Fibroblast of lung (primary cell): ENCODE measurements at regions not wholly inside any gene's neighbourhood (a gene's known extent, or its start where the extent isn't known, plus 50 kb on each side); places are given as distances from the start of the nearest gene placed in this dataset.

Experiments
- DNase-seq, 2 donors: peaks; one replicate each; pipeline versions ENCODE4 v3.0.0 to v3.0.0-alpha.2; 2010; ENCODE audit warnings: low read depth in 2 of 2
- H2AFZ ChIP-seq: 2 replicates; pipeline ENCODE4 v1.5.1; 2012; ENCODE audit warnings: low read length, control low read depth, inconsistent platforms
- H3K27ac ChIP-seq: 2 replicates; pipeline ENCODE4 v1.5.1; 2011; ENCODE audit warnings: low read length, control low read depth; ENCODE audit not compliant: insufficient read depth
- H3K27me3 ChIP-seq: 2 replicates; pipeline ENCODE4 v1.5.1; 2011; ENCODE audit warnings: mild to moderate bottlenecking, low read length; ENCODE audit not compliant: control insufficient read depth, insufficient read depth
- H3K36me3 ChIP-seq: 2 replicates; pipeline ENCODE4 v1.5.1; 2011; ENCODE audit warnings: low read length; ENCODE audit not compliant: control insufficient read depth, insufficient read depth
- H3K4me1 ChIP-seq: 2 replicates; pipeline ENCODE4 v1.5.1; 2011; ENCODE audit warnings: low read length; ENCODE audit not compliant: control insufficient read depth, insufficient read depth; ENCODE audit errors: extremely low read depth
- H3K4me2 ChIP-seq: 2 replicates; pipeline ENCODE4 v1.5.1; 2011; ENCODE audit warnings: low read length, control low read depth; ENCODE audit not compliant: insufficient read depth; ENCODE audit errors: extremely low read depth
- H3K4me3 ChIP-seq, 4 experiments: fragments of 200-600 bp in 1 of 4; sonication (generic) in 1 of 4; replicated peaks in 1 of 4; 2 replicates each; pipeline ENCODE4 v1.5.1; 2011 to 2016; ENCODE audit warnings: low read length in 4 of 4, low read depth in 3 of 4, mild to moderate bottlenecking in 3 of 4, control low read depth in 2 of 4, inconsistent platforms in 1 of 4, mixed read lengths in 1 of 4; ENCODE audit not compliant: insufficient read depth in 1 of 4; ENCODE audit errors: control extremely low read depth in 1 of 4
- H3K79me2 ChIP-seq: 2 replicates; pipeline ENCODE4 v1.5.1; 2012; ENCODE audit warnings: mild to moderate bottlenecking, low read length, inconsistent platforms; ENCODE audit not compliant: control insufficient read depth, insufficient read depth
- H3K9ac ChIP-seq: 2 replicates; pipeline ENCODE4 v1.5.1; 2011; ENCODE audit warnings: mild to moderate bottlenecking, low read length, control low read depth; ENCODE audit not compliant: insufficient read depth
- H3K9me3 ChIP-seq: 2 replicates; pipeline ENCODE4 v1.5.1; 2012; ENCODE audit warnings: low read depth, low read length; ENCODE audit not compliant: control insufficient read depth, insufficient read depth
- H4K20me1 ChIP-seq: 2 replicates; pipeline ENCODE4 v1.5.1; 2011; ENCODE audit warnings: low read length; ENCODE audit not compliant: control insufficient read depth, insufficient read depth; ENCODE audit errors: extremely low read depth
- CTCF ChIP-seq, 2 donors: IDR thresholded peaks in 1 of 2; conservative IDR thresholded peaks in 1 of 2; 1 replicate in 1 of 2; 2 replicates in 1 of 2; pipeline ENCODE4 v1.5.1; 2011 to 2012; ENCODE audit warnings: low read length in 2 of 2, control low read depth in 1 of 2, inconsistent platforms in 1 of 2, low read depth in 1 of 2, mild to moderate bottlenecking in 1 of 2
- EZH2 ChIP-seq: IDR thresholded peaks from 2 replicates; pipeline ENCODE4 v1.5.1; 2012; ENCODE audit warnings: low read length, control low read depth, mild to moderate bottlenecking; ENCODE audit errors: missing control alignments

- Histone ChIP-seq H3K27me3 (peaks cover 3% of the 10 kb centered on the region), H2AFZ (no peak overlapping the region), H3K36me3 (no peaks in the 10 kb centered on the region), H4K20me1 (no peaks in the 10 kb centered on the region), H3K4me2 (no peak overlapping the region), H3K4me1 (peaks cover 2% of the 10 kb centered on the region), H3K27ac (no peak overlapping the region), H3K9ac (no peak overlapping the region), H3K79me2 (no peaks in the 10 kb centered on the region), H3K9me3 (no peaks in the 10 kb centered on the region), H3K4me3 (no peak overlapping the region)
- no peak for TF ChIP-seq CTCF (conservative IDR thresholded peaks at IDR 0.05 in 1 of 2, IDR thresholded peaks at IDR 0.05 in 1 of 2; ENCODE audit: low read depth in 1 of 2, low read length in 2 of 2)
- no peak for TF ChIP-seq EZH2
- DNase-seq: no peak
Measured at GRCh38 chr9:88821033-88821745, 170.1 kb upstream of the S1PR3 start.

GRCh38 chr9:88821746-88822106 lies 169.5 kb upstream of the S1PR3 start:
- no peaks in the 10 kb centered on the region for H3K9me3 ChIP-seq
- H4K20me1 ChIP-seq: no peaks in the 10 kb centered on the region
- no peaks in the 10 kb centered on the region for H3K36me3 ChIP-seq
- no peak overlapping the region for H3K4me3 ChIP-seq
- peaks cover 2% of the 10 kb centered on the region for H3K4me1 ChIP-seq
- no peak overlapping the region for H3K9ac ChIP-seq
- H3K27me3 ChIP-seq: peaks cover 3% of the 10 kb centered on the region
- H2AFZ ChIP-seq: no peak overlapping the region
- H3K27ac ChIP-seq: no peak overlapping the region
- TF ChIP-seq EZH2 (no peak), CTCF (conservative IDR thresholded peaks at IDR 0.05 in 1 of 2, IDR thresholded peaks at IDR 0.05 in 1 of 2; ENCODE audit: low read depth in 1 of 2, low read length in 2 of 2) (no peak)
- no peak overlapping the region for H3K4me2 ChIP-seq
- no peaks in the 10 kb centered on the region for H3K79me2 ChIP-seq
- no peak for DNase-seq

- Histone ChIP-seq H3K4me1 (no peaks in the 10 kb centered on the region), H3K4me3 (no peak overlapping the region), H3K36me3 (no peaks in the 10 kb centered on the region), H3K27ac (no peak overlapping the region), H3K4me2 (no peak overlapping the region), H3K79me2 (no peaks in the 10 kb centered on the region), H3K27me3 (peaks cover 3% of the 10 kb centered on the region), H4K20me1 (no peaks in the 10 kb centered on the region), H2AFZ (no peak overlapping the region), H3K9ac (no peak overlapping the region), H3K9me3 (no peaks in the 10 kb centered on the region)
- no peak for TF ChIP-seq EZH2
- no peak for TF ChIP-seq CTCF (conservative IDR thresholded peaks at IDR 0.05 in 1 of 2, IDR thresholded peaks at IDR 0.05 in 1 of 2; ENCODE audit: low read depth in 1 of 2, low read length in 2 of 2)
- DNase-seq: peak in 1 of 2 donors; percentile 56
Measured at GRCh38 chr9:88824711-88825110, 166.6 kb upstream of the S1PR3 start.
